ENCODE measurements at regions not wholly inside any gene's neighbourhood (a gene's known extent, or its start where the extent isn't known, plus 50 kb on each side); places are given as distances from the start of the nearest gene placed in this dataset.

DNA sequence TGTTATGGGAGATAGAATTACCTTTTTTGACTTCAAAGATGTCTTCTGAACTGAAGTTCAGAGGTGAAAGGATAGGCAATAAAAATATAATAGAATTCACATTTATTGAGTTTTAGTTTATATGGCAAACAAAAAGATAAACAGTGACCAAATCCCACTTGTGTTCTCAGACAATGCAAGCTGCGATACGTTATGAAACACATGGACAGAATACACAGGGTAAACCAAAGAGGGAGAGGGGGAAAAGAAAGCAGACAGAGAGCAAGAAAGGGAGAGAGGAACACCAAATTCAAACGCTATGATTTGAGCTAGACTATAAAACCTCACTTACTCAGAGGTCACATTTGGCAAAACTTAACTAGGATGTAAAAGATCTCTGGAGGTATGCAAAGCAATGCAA is 238.2 kb upstream of the FLRT2 start:
- Histone ChIP-seq H3K9me3 (ENCODE audit: low read length) (peaks cover 11% of the 10 kb centered on the region), H3K27ac (ENCODE audit: low read length) (no peak overlapping the region), H2AFZ (ENCODE audit: low read length) (no peak overlapping the region), H4K20me1 (ENCODE audit: insufficient read depth, low read depth, low read length) (no peaks in the 10 kb centered on the region), H3K9me2 (replicated peaks; ENCODE audit: insufficient read depth, low read length) (no peaks in the 10 kb centered on the region), H3K79me2 (ENCODE audit: low read length) (no peaks in the 10 kb centered on the region), H3K4me2 (ENCODE audit: low read depth, low read length, poor library complexity, severe bottlenecking) (no peak overlapping the region), H3K4me3 (ENCODE audit: low read length) (no peak overlapping the region), H3K36me3 (ENCODE audit: insufficient read depth, low read length) (no peaks in the 10 kb centered on the region), H3K9ac (ENCODE audit: low read length) (no peak overlapping the region), H3K27me3 (ENCODE audit: low read length) (no peaks in the 10 kb centered on the region), H3K4me1 (ENCODE audit: low read length) (no peaks in the 10 kb centered on the region)
- DNase-seq, result no peak

DNA sequence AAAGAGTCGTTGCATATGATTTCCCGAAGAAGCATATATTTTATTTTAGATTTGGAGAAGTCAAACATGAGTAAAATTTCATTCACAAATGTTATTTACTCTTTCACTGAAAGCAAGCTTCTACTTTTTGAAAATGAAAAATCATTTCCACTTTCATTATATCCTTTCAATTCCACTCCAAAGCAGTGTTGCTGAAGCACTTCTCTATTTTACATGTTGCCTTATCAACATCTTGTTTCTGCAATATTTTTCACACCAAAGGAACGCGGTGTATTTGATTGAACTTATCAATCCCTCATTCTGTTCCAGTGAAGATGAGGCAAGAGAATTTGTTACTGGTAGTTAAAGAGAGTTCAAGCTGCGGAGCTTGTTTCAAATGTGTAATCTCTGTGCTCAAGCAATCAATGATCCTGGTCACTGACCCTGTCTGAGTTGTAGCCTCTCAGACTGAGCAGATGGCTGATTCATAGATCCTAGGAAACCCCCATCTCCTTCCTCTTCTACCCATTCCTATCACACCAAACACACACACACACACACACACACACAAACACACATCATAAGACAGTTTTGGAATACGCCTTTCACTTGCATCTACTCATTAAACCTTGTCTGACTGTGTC is 236.2 kb upstream of the FLRT2 start:
- no peaks in the 10 kb centered on the region for H4K20me1 ChIP-seq (ENCODE audit: insufficient read depth, low read depth, low read length)
- H3K27me3 ChIP-seq (ENCODE audit: low read length), result no peaks in the 10 kb centered on the region
- no peak overlapping the region for H3K4me2 ChIP-seq (ENCODE audit: low read depth, low read length, poor library complexity, severe bottlenecking)
- H3K79me2 ChIP-seq (ENCODE audit: low read length), result no peaks in the 10 kb centered on the region
- H3K4me1 ChIP-seq (ENCODE audit: low read length), result no peaks in the 10 kb centered on the region
- DNase-seq, result no peak
- H3K9ac ChIP-seq (ENCODE audit: low read length), result no peak overlapping the region
- H3K4me3 ChIP-seq (ENCODE audit: low read length), result no peak overlapping the region
- peaks cover 17% of the 10 kb centered on the region for H3K9me3 ChIP-seq (ENCODE audit: low read length)
- no peak overlapping the region for H3K27ac ChIP-seq (ENCODE audit: low read length)
- H3K36me3 ChIP-seq (ENCODE audit: insufficient read depth, low read length), result no peaks in the 10 kb centered on the region
- H3K9me2 ChIP-seq (replicated peaks; ENCODE audit: insufficient read depth, low read length), result no peaks in the 10 kb centered on the region
- H2AFZ ChIP-seq (ENCODE audit: low read length), result no peak overlapping the region

DNA sequence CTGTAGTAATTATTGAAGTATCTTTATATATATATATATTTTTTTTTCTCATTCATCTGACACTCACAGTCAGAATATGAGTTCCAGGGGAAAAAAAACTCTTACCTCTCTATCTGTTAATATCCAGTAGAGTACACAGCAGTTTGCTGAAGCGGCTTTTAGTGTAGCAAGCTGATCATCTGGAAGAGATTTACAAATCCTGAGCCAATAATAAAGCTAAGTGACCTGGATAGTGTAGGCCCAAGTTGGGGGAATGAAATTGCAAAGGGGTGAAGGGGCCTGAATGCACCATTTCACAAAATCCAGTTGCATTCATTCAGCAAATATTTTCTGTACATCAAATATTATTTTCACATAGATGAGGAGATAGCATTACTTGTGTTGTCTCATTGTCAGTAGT is 234.6 kb upstream of the FLRT2 start:
- Histone ChIP-seq H2AFZ (ENCODE audit: low read length) (no peak overlapping the region), H3K4me2 (ENCODE audit: low read depth, low read length, poor library complexity, severe bottlenecking) (no peak overlapping the region), H3K9me2 (replicated peaks; ENCODE audit: insufficient read depth, low read length) (no peaks in the 10 kb centered on the region), H3K9me3 (ENCODE audit: low read length) (peaks cover 13% of the 10 kb centered on the region), H3K4me1 (ENCODE audit: low read length) (no peaks in the 10 kb centered on the region), H3K79me2 (ENCODE audit: low read length) (no peaks in the 10 kb centered on the region), H3K36me3 (ENCODE audit: insufficient read depth, low read length) (no peaks in the 10 kb centered on the region), H3K27me3 (ENCODE audit: low read length) (no peaks in the 10 kb centered on the region), H3K27ac (ENCODE audit: low read length) (no peak overlapping the region), H4K20me1 (ENCODE audit: insufficient read depth, low read depth, low read length) (no peaks in the 10 kb centered on the region), H3K9ac (ENCODE audit: low read length) (no peak overlapping the region), H3K4me3 (ENCODE audit: low read length) (no peak overlapping the region)
- no peak for DNase-seq

DNA sequence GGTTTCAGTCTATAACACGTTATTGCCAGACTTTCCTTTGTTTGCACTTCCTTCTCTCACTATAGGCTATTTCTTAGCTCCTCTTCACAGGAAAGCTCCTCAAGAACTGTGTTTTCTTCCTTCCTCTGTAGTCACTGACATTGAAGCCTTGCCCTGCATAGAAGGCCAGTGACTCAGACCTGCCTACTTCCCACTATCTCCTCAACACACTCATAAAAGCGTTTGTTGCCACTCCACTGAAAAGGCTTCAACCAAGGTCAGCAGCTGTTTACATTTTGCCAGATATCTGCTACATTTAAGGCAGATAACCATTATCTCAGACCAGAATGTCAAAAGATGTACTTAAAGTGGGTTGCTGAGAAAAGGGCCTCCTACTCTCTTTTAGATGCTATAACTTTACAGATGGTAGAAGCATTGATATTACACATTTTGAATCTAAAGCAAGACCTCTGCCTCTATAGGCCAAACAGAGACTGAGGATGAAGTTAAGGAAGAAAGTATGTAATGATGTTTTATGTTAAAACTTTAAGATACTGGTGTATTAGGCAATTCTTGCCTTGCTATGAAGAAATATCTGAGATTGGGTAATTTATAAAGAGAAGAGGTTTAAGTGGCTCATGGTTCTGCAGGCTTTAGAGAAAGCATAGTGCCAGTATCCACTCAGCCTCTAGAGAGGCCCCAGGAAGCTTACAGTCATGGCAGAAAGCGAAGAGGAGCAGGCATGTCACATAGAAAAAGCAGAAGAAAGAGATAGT is 233.3 kb upstream of the FLRT2 start:
- Histone ChIP-seq H2AFZ (ENCODE audit: low read length) (no peak overlapping the region), H3K4me1 (ENCODE audit: low read length) (no peaks in the 10 kb centered on the region), H3K4me2 (ENCODE audit: low read depth, low read length, poor library complexity, severe bottlenecking) (no peak overlapping the region), H3K27me3 (ENCODE audit: low read length) (no peaks in the 10 kb centered on the region), H3K9me3 (ENCODE audit: low read length) (peaks cover 9% of the 10 kb centered on the region), H4K20me1 (ENCODE audit: insufficient read depth, low read depth, low read length) (no peaks in the 10 kb centered on the region), H3K4me3 (ENCODE audit: low read length) (no peak overlapping the region), H3K79me2 (ENCODE audit: low read length) (no peaks in the 10 kb centered on the region), H3K36me3 (ENCODE audit: insufficient read depth, low read length) (no peaks in the 10 kb centered on the region), H3K9ac (ENCODE audit: low read length) (no peak overlapping the region), H3K9me2 (replicated peaks; ENCODE audit: insufficient read depth, low read length) (no peaks in the 10 kb centered on the region), H3K27ac (ENCODE audit: low read length) (no peak overlapping the region)
- DNase-seq, result no peak

DNA sequence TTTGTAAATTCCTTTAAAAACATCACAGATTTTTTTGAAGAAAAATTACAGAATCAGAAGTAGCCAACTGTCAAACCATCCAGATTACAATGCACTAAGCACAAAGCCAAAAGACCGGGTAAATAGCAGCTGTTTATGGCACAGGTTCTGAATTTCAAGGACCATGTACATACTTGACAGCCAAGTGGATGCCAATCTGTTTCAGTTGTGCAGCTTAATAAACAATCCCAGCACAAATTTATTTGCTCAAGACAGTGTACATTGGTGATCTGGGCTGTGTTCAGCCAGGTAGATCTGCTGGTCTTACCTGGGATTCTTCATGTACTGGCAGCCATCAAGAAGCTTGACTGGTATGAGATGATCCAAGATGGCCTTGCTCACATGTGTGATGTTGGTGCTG is 229.8 kb upstream of the FLRT2 start:
- no peak overlapping the region for H2AFZ ChIP-seq (ENCODE audit: low read length)
- H3K4me3 ChIP-seq (ENCODE audit: low read length), result no peak overlapping the region
- H3K79me2 ChIP-seq (ENCODE audit: low read length), result no peaks in the 10 kb centered on the region
- H3K4me2 ChIP-seq (ENCODE audit: low read depth, low read length, poor library complexity, severe bottlenecking), result no peak overlapping the region
- H3K27ac ChIP-seq (ENCODE audit: low read length), result no peak overlapping the region
- H3K27me3 ChIP-seq (ENCODE audit: low read length), result no peaks in the 10 kb centered on the region
- H3K4me1 ChIP-seq (ENCODE audit: low read length), result no peaks in the 10 kb centered on the region
- no peaks in the 10 kb centered on the region for H3K36me3 ChIP-seq (ENCODE audit: insufficient read depth, low read length)
- H3K9ac ChIP-seq (ENCODE audit: low read length), result no peak overlapping the region
- no peak for DNase-seq
- peaks cover 9% of the 10 kb centered on the region; the same call in 1 of the 2 replicates for H3K9me3 ChIP-seq (ENCODE audit: low read length)
- no peaks in the 10 kb centered on the region for H4K20me1 ChIP-seq (ENCODE audit: insufficient read depth, low read depth, low read length)
- no peaks in the 10 kb centered on the region for H3K9me2 ChIP-seq (replicated peaks; ENCODE audit: insufficient read depth, low read length)

DNA sequence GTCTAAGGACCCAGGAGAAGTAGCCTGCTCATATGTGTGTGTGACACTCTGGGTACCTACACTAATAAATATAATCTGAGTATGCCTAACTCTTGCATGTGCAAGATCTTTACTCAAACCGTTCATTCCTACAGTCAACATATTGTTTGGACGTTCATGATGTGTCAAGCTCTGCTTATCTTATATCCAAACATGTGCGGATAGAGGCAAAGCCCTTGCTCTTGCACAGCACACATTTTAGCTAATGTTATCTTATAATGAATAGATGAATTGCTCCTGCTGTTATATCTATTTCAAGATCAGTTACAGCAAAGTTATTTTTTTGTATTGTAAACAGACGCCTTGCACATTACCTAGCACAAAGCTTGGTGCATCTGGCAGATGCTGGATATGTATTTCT is 228.4 kb upstream of the FLRT2 start:
- H3K27me3 ChIP-seq (ENCODE audit: low read length), result no peaks in the 10 kb centered on the region
- no peaks in the 10 kb centered on the region for H3K79me2 ChIP-seq (ENCODE audit: low read length)
- H2AFZ ChIP-seq (ENCODE audit: low read length), result no peak overlapping the region
- H3K4me3 ChIP-seq (ENCODE audit: low read length), result no peak overlapping the region
- no peaks in the 10 kb centered on the region for H4K20me1 ChIP-seq (ENCODE audit: insufficient read depth, low read depth, low read length)
- H3K36me3 ChIP-seq (ENCODE audit: insufficient read depth, low read length), result no peaks in the 10 kb centered on the region
- no peaks in the 10 kb centered on the region for H3K4me1 ChIP-seq (ENCODE audit: low read length)
- DNase-seq, result no peak
- H3K27ac ChIP-seq (ENCODE audit: low read length), result no peak overlapping the region
- H3K9ac ChIP-seq (ENCODE audit: low read length), result no peak overlapping the region
- H3K9me3 ChIP-seq (ENCODE audit: low read length), result peaks cover 7% of the 10 kb centered on the region; the same call in 1 of the 2 replicates
- H3K9me2 ChIP-seq (replicated peaks; ENCODE audit: insufficient read depth, low read length), result no peaks in the 10 kb centered on the region
- no peak overlapping the region for H3K4me2 ChIP-seq (ENCODE audit: low read depth, low read length, poor library complexity, severe bottlenecking)

DNA sequence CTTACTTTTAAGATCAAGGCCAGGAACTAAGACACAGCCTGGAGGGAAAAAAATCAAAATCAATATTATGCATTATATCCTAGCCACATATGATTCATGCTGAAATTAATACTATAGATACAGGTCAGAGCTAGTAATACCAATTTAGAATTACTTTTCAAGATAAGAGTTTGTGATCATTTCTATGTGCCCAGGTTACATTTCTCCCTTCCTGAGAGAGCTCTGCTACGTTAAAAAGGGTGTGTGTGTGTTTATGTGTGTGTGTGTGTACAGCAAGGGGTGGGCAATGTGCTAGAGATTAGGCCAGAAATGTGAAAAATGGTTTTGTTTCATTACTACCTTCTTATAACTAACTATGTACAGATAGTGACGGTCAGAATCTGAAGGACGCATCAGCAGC is 223.9 kb upstream of the FLRT2 start:
- Histone ChIP-seq H4K20me1 (ENCODE audit: insufficient read depth, low read depth, low read length) (no peaks in the 10 kb centered on the region), H3K4me1 (ENCODE audit: low read length) (no peaks in the 10 kb centered on the region), H2AFZ (ENCODE audit: low read length) (no peak overlapping the region), H3K27me3 (ENCODE audit: low read length) (no peaks in the 10 kb centered on the region), H3K27ac (ENCODE audit: low read length) (no peak overlapping the region), H3K9ac (ENCODE audit: low read length) (no peak overlapping the region), H3K4me2 (ENCODE audit: low read depth, low read length, poor library complexity, severe bottlenecking) (no peak overlapping the region), H3K9me2 (replicated peaks; ENCODE audit: insufficient read depth, low read length) (no peaks in the 10 kb centered on the region), H3K9me3 (ENCODE audit: low read length) (peaks cover 6% of the 10 kb centered on the region), H3K36me3 (ENCODE audit: insufficient read depth, low read length) (no peaks in the 10 kb centered on the region), H3K4me3 (ENCODE audit: low read length) (no peak overlapping the region), H3K79me2 (ENCODE audit: low read length) (no peaks in the 10 kb centered on the region)
- no peak for DNase-seq

DNA sequence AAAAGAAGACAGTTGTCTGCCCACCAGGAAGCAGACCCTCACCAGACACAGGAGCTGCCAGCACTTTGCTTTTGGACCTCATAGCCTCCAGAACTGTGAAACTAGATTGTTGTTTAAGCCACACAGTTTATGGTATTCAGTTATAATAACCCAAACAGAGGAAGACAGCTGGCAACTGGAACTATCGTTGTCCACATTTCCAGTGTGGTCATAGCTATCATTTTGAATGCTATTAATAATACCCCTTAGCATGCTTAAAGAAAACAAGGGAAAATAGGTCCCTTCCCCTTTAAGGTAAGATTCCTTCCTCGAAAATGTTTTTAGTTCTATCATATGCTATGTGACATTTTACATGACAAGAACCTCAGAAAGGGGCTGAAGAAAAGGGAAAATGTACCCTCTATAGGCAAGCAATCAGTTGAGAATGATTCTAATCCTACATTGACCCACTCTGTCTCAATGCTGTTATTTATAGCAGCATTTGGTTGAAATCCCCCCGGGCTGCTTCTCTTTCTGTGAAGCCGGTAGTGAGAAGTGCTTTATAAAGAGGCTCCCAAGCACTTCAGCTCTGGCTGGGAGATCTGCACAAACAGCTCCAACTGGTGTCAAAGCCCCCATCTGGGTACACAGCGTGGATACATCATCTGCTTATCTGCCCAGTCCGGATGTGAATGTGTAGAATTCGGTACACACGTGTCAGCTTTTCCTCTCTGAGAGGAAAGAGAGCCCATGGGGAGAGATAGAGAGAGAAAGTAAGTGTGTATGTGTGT is 221.2 kb upstream of the FLRT2 start:
- Histone ChIP-seq H3K9ac (ENCODE audit: low read length) (no peak overlapping the region), H2AFZ (ENCODE audit: low read length) (no peak overlapping the region)

More for the DNA sequence above, 221.2 kb upstream of the FLRT2 start:
- Histone ChIP-seq H3K36me3 (ENCODE audit: insufficient read depth, low read length) (no peaks in the 10 kb centered on the region), H4K20me1 (ENCODE audit: insufficient read depth, low read depth, low read length) (no peaks in the 10 kb centered on the region), H3K79me2 (ENCODE audit: low read length) (no peaks in the 10 kb centered on the region), H3K4me3 (ENCODE audit: low read length) (no peak overlapping the region), H3K9me2 (replicated peaks; ENCODE audit: insufficient read depth, low read length) (no peaks in the 10 kb centered on the region), H3K27ac (ENCODE audit: low read length) (no peak overlapping the region), H3K27me3 (ENCODE audit: low read length) (no peaks in the 10 kb centered on the region), H3K9me3 (ENCODE audit: low read length) (peaks cover 6% of the 10 kb centered on the region), H3K4me1 (ENCODE audit: low read length) (no peaks in the 10 kb centered on the region), H3K4me2 (ENCODE audit: low read depth, low read length, poor library complexity, severe bottlenecking) (no peak overlapping the region)
- DNase-seq, result no peak
